Panc1 (cell line): ENCODE measurements at regions not wholly inside any gene's neighbourhood (a gene's known extent, or its start where the extent isn't known, plus 50 kb on each side); places are given as distances from the start of the nearest gene placed in this dataset.
"Not testable (repeated sequence)": the region's sequence is repeated elsewhere in the genome, so short reads cannot be mapped to it uniquely, and the experiment has no call there.

Experiments used
- ATAC-seq: fragments of 200-7000 bp; cut with Tn5 transposase; 2 replicates; pipeline ENCODE4 v1.9.1; 2020; ENCODE audit warnings: mild to moderate bottlenecking, moderate library complexity
- BruUV-seq: library from RNA; stranded (reverse); fragments of 400-500 nt; replicated peaks from 2 replicates; lab custom pipeline; 2021; lab: Mats Ljungman, UMichigan
- CTCF ChIA-PET: fragments of 300-600 bp; sonication (Branson Sonifier 250); formaldehyde crosslinking; loops from one replicate; lab custom pipeline; 2022; ENCODE audit warnings: antibody characterized with exemption; lab: Charles Lee
- POLR2A ChIA-PET: fragments of 300-600 bp; sonication (Branson Sonifier 250); formaldehyde crosslinking; loops from one replicate; lab custom pipeline; 2022; ENCODE audit warnings: antibody characterized with exemption; lab: Charles Lee
- DNase-seq: peaks from one replicate; pipeline ENCODE4 v3.0.0-alpha.2; 2010; ENCODE audit warnings: low read depth, low spot score
- H3K27ac ChIP-seq: 2 replicates; pipeline ENCODE4 v1.5.1; 2011; ENCODE audit warnings: mild to moderate bottlenecking, low read length, inconsistent platforms
- H3K27me3 ChIP-seq: fragments of 200-500 bp; sonication (Bioruptor generic); 2 replicates; pipeline ENCODE4 v1.6.0; 2014; ENCODE audit warnings: low read length, inconsistent platforms; ENCODE audit not compliant: control insufficient read depth, insufficient read depth
- H3K36me3 ChIP-seq: fragments of 200-500 bp; sonication (Bioruptor generic); 2 replicates; pipeline ENCODE4 v1.5.1; 2014; ENCODE audit warnings: inconsistent platforms, mild to moderate bottlenecking, low read length, moderate library complexity; ENCODE audit not compliant: control insufficient read depth, insufficient read depth
- H3K4me1 ChIP-seq: 2 replicates; pipeline ENCODE4 v1.5.1; 2011; ENCODE audit warnings: inconsistent platforms, mild to moderate bottlenecking, low read length, moderate library complexity; ENCODE audit not compliant: control insufficient read depth, insufficient read depth
- H3K4me3 ChIP-seq, 2 experiments: 2 replicates each; pipeline ENCODE4 v1.5.1; 2011 to 2012; ENCODE audit warnings: low read depth in 2 of 2, low read length in 2 of 2, mild to moderate bottlenecking in 2 of 2, inconsistent platforms in 1 of 2, moderate library complexity in 1 of 2
- H3K9me3 ChIP-seq: fragments of 200-500 bp; sonication (Bioruptor generic); 2 replicates; pipeline ENCODE4 v1.5.1; 2014; ENCODE audit warnings: low read depth, mild to moderate bottlenecking, inconsistent platforms, low read length, moderate library complexity; ENCODE audit not compliant: control insufficient read depth, insufficient read depth
- POLR2AphosphoS5 ChIP-seq: IDR thresholded peaks from 2 replicates; pipeline ENCODE4 v1.6.1; 2012; ENCODE audit warnings: mild to moderate bottlenecking, low read depth, low read length, moderate library complexity
- REST ChIP-seq, 2 experiments: IDR thresholded peaks; 2 replicates each; pipeline ENCODE4 v1.6.1; 2011 to 2012; ENCODE audit warnings: low read depth in 2 of 2, control low read depth in 1 of 2, low read length in 1 of 2, mild to moderate bottlenecking in 1 of 2, moderate library complexity in 1 of 2; ENCODE audit not compliant: insufficient read depth in 1 of 2
- SIN3A ChIP-seq: IDR thresholded peaks from 2 replicates; pipeline ENCODE4 v1.6.1; 2012; ENCODE audit warnings: low read depth, mild to moderate bottlenecking, low read length, moderate library complexity, borderline replicate concordance; ENCODE audit not compliant: insufficient read depth
- TCF7L2 ChIP-seq: IDR thresholded peaks from 2 replicates; pipeline ENCODE4 v1.6.1; 2011; ENCODE audit warnings: mild to moderate bottlenecking, low read depth, low read length, inconsistent platforms
- in situ Hi-C: cut with HindIII; loops from 2 replicates; pipeline ENCODE4 v1.10.0; 2016; ENCODE audit warnings: low sequenced_read_pairs, low pct_unique_long_range_greater_than_20kb
- intact Hi-C: fragments of 100-400 bp; cut with micrococcal nuclease; formaldehyde crosslinking; loops from one replicate; pipeline ENCODE4 v1.10.0; 2022; ENCODE audit not compliant: unreplicated experiment
- TF ChIP-seq, protein P1 (sequence below): fragments of 450-650 bp; IDR thresholded peaks from 2 replicates; pipeline ENCODE4 v1.5.1; 2017; ENCODE audit warnings: mild to moderate bottlenecking

- H3K27ac ChIP-seq, result no peak overlapping the region
- ChIA-PET CTCF (no interaction called here), POLR2A (no interaction called here)
- intact Hi-C loops, result no loop called here
- no peak for DNase-seq
- no peak for ATAC-seq
- TF ChIP-seq TCF7L2, result no peak
- TF ChIP-seq POLR2AphosphoS5, result no peak
- TF ChIP-seq, protein P1, sequence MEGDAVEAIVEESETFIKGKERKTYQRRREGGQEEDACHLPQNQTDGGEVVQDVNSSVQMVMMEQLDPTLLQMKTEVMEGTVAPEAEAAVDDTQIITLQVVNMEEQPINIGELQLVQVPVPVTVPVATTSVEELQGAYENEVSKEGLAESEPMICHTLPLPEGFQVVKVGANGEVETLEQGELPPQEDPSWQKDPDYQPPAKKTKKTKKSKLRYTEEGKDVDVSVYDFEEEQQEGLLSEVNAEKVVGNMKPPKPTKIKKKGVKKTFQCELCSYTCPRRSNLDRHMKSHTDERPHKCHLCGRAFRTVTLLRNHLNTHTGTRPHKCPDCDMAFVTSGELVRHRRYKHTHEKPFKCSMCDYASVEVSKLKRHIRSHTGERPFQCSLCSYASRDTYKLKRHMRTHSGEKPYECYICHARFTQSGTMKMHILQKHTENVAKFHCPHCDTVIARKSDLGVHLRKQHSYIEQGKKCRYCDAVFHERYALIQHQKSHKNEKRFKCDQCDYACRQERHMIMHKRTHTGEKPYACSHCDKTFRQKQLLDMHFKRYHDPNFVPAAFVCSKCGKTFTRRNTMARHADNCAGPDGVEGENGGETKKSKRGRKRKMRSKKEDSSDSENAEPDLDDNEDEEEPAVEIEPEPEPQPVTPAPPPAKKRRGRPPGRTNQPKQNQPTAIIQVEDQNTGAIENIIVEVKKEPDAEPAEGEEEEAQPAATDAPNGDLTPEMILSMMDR, result no peak
- no peak for TF ChIP-seq REST (IDR thresholded peaks at IDR 0.05; ENCODE audit: insufficient read depth in 1 of 2, low read depth in 2 of 2, low read length in 1 of 2)
- no peak for TF ChIP-seq SIN3A
- BruUV-seq, result no TSS peak
- no peaks in the 10 kb centered on the region for H3K9me3 ChIP-seq
- in situ Hi-C loops, result no loop called here
- H3K36me3 ChIP-seq, result no peaks in the 10 kb centered on the region
- H3K27me3 ChIP-seq, result no peaks in the 10 kb centered on the region
- no peaks in the 10 kb centered on the region for H3K4me1 ChIP-seq
- H3K4me3 ChIP-seq, result no peak overlapping the region
Observed at GRCh38 chr7:112951070-112951469, 135.6 kb downstream of the GPR85 start.

DNA sequence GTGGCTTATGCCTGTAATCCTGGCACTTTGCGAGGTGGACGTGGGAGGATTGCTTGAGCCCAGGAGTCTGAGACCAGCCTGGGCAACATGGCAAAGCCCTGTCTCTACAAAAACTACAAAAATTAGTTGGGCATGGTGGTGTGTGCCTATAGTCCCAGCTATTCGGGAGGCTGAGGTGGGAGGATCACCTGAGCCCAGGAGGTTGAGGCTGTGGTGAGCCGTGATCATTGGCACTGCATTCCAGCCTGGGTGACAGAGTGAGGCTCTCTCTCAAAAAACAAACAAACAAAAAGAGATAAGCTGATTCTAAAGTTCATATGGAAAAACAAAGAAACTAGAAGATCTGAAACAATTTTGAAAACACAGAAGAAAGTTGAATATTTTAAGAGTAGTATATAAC lies 136.9 kb downstream of the GPR85 start:
- DNase-seq, CTCF ChIA-PET, H3K27me3 ChIP-seq, H3K4me3 ChIP-seq, BruUV-seq, H3K36me3 ChIP-seq, POLR2A ChIA-PET, in situ Hi-C loops, ATAC-seq, intact Hi-C loops, H3K4me1 ChIP-seq, H3K27ac ChIP-seq, H3K9me3 ChIP-seq: not testable (repeated sequence)

DNA sequence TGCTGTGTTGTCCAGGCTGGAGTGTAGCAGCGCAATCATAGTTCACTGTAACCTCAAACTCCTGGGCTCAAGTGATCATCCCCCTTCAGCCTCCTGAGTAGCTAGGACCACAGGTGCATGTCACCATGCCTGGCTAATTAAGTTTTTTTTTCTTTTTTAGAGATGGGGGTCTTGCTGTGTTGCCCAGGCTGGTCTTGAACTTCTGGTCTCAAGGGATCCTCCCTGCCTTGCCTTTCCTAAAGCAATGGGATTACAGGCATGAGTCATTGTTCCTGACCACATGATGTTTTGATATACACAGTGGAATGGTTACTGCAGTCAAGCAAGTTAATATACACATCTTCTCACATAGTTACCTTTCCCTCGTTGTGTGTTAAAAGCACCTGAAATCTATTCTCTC lies 140.3 kb downstream of the GPR85 start:
- in situ Hi-C loops (no loop called here), intact Hi-C loops (no loop called here)
- POLR2A ChIA-PET, result no interaction called here
- DNase-seq (no peak), ATAC-seq (no peak)
- Histone ChIP-seq H3K36me3 (no peaks in the 10 kb centered on the region), H3K27ac (no peak overlapping the region), H3K4me3 (no peak overlapping the region), H3K27me3 (peaks cover 2% of the 10 kb centered on the region; the same call in 1 of the 2 replicates), H3K9me3 (no peaks in the 10 kb centered on the region), H3K4me1 (no peaks in the 10 kb centered on the region)
- CTCF ChIA-PET, result no interaction called here
- no peak for TF ChIP-seq SIN3A
- no peak for TF ChIP-seq POLR2AphosphoS5
- TF ChIP-seq TCF7L2, result no peak
- TF ChIP-seq, protein P1, result no peak
- no peak for TF ChIP-seq REST (IDR thresholded peaks at IDR 0.05; ENCODE audit: insufficient read depth in 1 of 2, low read depth in 2 of 2, low read length in 1 of 2)
- no TSS peak for BruUV-seq
